IMR-90 (cell line): ENCODE measurements at regions not wholly inside any gene's neighbourhood (a gene's known extent, or its start where the extent isn't known, plus 50 kb on each side); places are given as distances from the start of the nearest gene placed in this dataset.
"Not testable (repeated sequence)": the region's sequence is repeated elsewhere in the genome, so short reads cannot be mapped to it uniquely, and the experiment has no call there.

Source experiments
- ATAC-seq: fragments of 200-7000 bp; cut with Tn5 transposase; 2 replicates; pipeline ENCODE4 v1.9.1; 2020; ENCODE audit warnings: low read depth, mild to moderate bottlenecking, moderate library complexity
- BruUV-seq: library from RNA; stranded (reverse); fragments of 400-500 nt; replicated peaks from 2 replicates; lab custom pipeline; 2021; lab: Mats Ljungman, UMichigan
- CTCF ChIA-PET: fragments of 300-600 bp; formaldehyde crosslinking; extraction: SDS; loops from one replicate; lab custom pipeline; 2021; ENCODE audit warnings: antibody characterized with exemption; lab: Yijun Ruan, JAX
- POLR2A ChIA-PET: fragments of 300-600 bp; sonication (Branson Sonifier 250); formaldehyde crosslinking; loops from one replicate; lab custom pipeline; 2022; ENCODE audit warnings: antibody characterized with exemption; ENCODE audit not compliant: unreplicated experiment; lab: Charles Lee
- DNase-seq: peaks from one replicate; pipeline ENCODE4 v3.0.0; 2013
- H2AFZ ChIP-seq: replicated peaks from 2 replicates; pipeline ENCODE3; 2013; ENCODE audit warnings: low read length, mild to moderate bottlenecking; ENCODE audit not compliant: poor library complexity
- H2AK5ac ChIP-seq: 2 replicates; pipeline ENCODE4 v1.6.1; 2013; ENCODE audit warnings: low read depth, low read length, inconsistent platforms
- H2AK9ac ChIP-seq: replicated peaks from 2 replicates; pipeline ENCODE3; 2013; ENCODE audit warnings: mild to moderate bottlenecking, low read depth, low read length, moderate library complexity; ENCODE audit not compliant: poor library complexity
- H2BK120ac ChIP-seq: 2 replicates; pipeline ENCODE4 v1.6.1; 2013; ENCODE audit warnings: low read depth, low read length, inconsistent platforms
- H2BK15ac ChIP-seq: 3 replicates; pipeline ENCODE4 v1.6.1; 2013; ENCODE audit warnings: low read depth, low read length, inconsistent platforms
- H2BK20ac ChIP-seq: 2 replicates; pipeline ENCODE4 v1.6.1; 2013; ENCODE audit warnings: low read depth, mild to moderate bottlenecking, inconsistent platforms, low read length, moderate library complexity
- H2BK5ac ChIP-seq: 2 replicates; pipeline ENCODE4 v1.6.1; 2013; ENCODE audit warnings: mild to moderate bottlenecking, low read depth, low read length, inconsistent platforms; ENCODE audit not compliant: poor library complexity, severe bottlenecking
- H3K14ac ChIP-seq: replicated peaks from 2 replicates; pipeline ENCODE4 v1.6.1; 2013; ENCODE audit warnings: low read depth, low read length, inconsistent platforms
- H3K18ac ChIP-seq: 2 replicates; pipeline ENCODE4 v1.6.1; 2013; ENCODE audit warnings: low read depth, low read length, control low read depth
- H3K23ac ChIP-seq: 2 replicates; pipeline ENCODE4 v1.6.1; 2013; ENCODE audit warnings: low read depth, low read length, inconsistent platforms
- H3K27ac ChIP-seq: 2 replicates; pipeline ENCODE4 v1.5.1; 2013; ENCODE audit warnings: mild to moderate bottlenecking, control low read depth, low read length; ENCODE audit not compliant: insufficient read depth
- H3K27me3 ChIP-seq: 2 replicates; pipeline ENCODE4 v1.6.1; 2013; ENCODE audit warnings: low read length; ENCODE audit not compliant: control insufficient read depth, insufficient read depth
- H3K36me3 ChIP-seq: 2 replicates; pipeline ENCODE4 v1.6.1; 2013; ENCODE audit warnings: low read length, mixed read lengths; ENCODE audit not compliant: control insufficient read depth, insufficient read depth
- H3K4ac ChIP-seq: 2 replicates; pipeline ENCODE4 v1.6.1; 2013; ENCODE audit warnings: low read depth, low read length, inconsistent platforms
- H3K4me1 ChIP-seq: 2 replicates; pipeline ENCODE4 v1.6.1; 2013; ENCODE audit warnings: low read length, mixed read lengths; ENCODE audit not compliant: control insufficient read depth, insufficient read depth
- H3K4me2 ChIP-seq: 2 replicates; pipeline ENCODE4 v1.6.1; 2013; ENCODE audit warnings: low read depth, mild to moderate bottlenecking, control low read depth, low read length, moderate library complexity
- H3K4me3 ChIP-seq: 2 replicates; pipeline ENCODE4 v1.5.1; 2013; ENCODE audit warnings: low read depth, mild to moderate bottlenecking, control low read depth, low read length, moderate library complexity; ENCODE audit not compliant: insufficient read depth
- H3K56ac ChIP-seq: 2 replicates; pipeline ENCODE4 v1.6.1; 2013; ENCODE audit warnings: low read length, inconsistent platforms; ENCODE audit not compliant: insufficient read depth; ENCODE audit errors: extremely low read depth
- H3K79me1 ChIP-seq, 2 experiments: 2 replicates each; pipeline ENCODE4 v1.6.1; 2013; ENCODE audit warnings: low read length in 2 of 2, inconsistent platforms in 1 of 2, low read depth in 1 of 2
- H3K9ac ChIP-seq: 2 replicates; pipeline ENCODE4 v1.6.1; 2013; ENCODE audit warnings: low read depth, low read length, control low read depth
- H3K9me1 ChIP-seq: 2 replicates; pipeline ENCODE4 v1.6.1; 2013; ENCODE audit warnings: low read length, inconsistent platforms; ENCODE audit not compliant: insufficient read depth
- H3K9me3 ChIP-seq: 2 replicates; pipeline ENCODE4 v1.6.1; 2013; ENCODE audit warnings: low read length; ENCODE audit not compliant: control insufficient read depth, insufficient read depth
- H4K20me1 ChIP-seq: 2 replicates; pipeline ENCODE4 v1.6.1; 2013; ENCODE audit warnings: low read length, inconsistent platforms; ENCODE audit not compliant: insufficient read depth
- H4K5ac ChIP-seq: 2 replicates; pipeline ENCODE4 v1.6.1; 2013; ENCODE audit warnings: mild to moderate bottlenecking, low read depth, low read length, control low read depth
- H4K8ac ChIP-seq, 2 experiments: 2 replicates each; pipeline ENCODE4 v1.6.1; 2013; ENCODE audit warnings: low read depth in 2 of 2, low read length in 2 of 2, control low read depth in 1 of 2, inconsistent platforms in 1 of 2
- H4K91ac ChIP-seq: 2 replicates; pipeline ENCODE4 v1.6.1; 2013; ENCODE audit warnings: low read depth, low read length, inconsistent platforms; ENCODE audit not compliant: insufficient read depth
- FOS ChIP-seq: fragments of 150-350 bp; IDR thresholded peaks from 2 replicates; pipeline ENCODE4 v1.6.1; 2016; ENCODE audit warnings: low read depth, low read length
- MAFK ChIP-seq: IDR thresholded peaks from 2 replicates; pipeline ENCODE4 v1.6.1; 2012; ENCODE audit warnings: low read depth, low read length, improper control_type of control experiment
- MAZ ChIP-seq: IDR thresholded peaks from 2 replicates; pipeline ENCODE4 v1.6.1; 2012; ENCODE audit warnings: low read depth, mild to moderate bottlenecking, low read length, improper control_type of control experiment, moderate library complexity, borderline replicate concordance
- WGBS, 2 experiments: methylation state at CpG; one replicate each; pipeline versions ENCODE4 v1.1.5 to v1.1.7; 2013; ENCODE audit warnings: missing lambda C conversion rate in 2 of 2; ENCODE audit not compliant: insufficient read length in 1 of 2; ENCODE audit errors: extremely low coverage in 2 of 2; 5-methylcytosine and 5-hydroxymethylcytosine counted together
- dilution Hi-C: fragments of 300-500 bp; cut with HindIII; formaldehyde crosslinking; loops from one replicate; pipeline ENCODE4 v1.14.3; 2018; ENCODE audit warnings: low sequenced_read_pairs; ENCODE audit not compliant: unreplicated experiment
- in situ Hi-C: fragments of 300-500 bp; cut with MboI; formaldehyde crosslinking; loops from 3 replicates; pipeline ENCODE4 v1.14.3; 2019; ENCODE audit warnings: low sequenced_read_pairs, inconsistent platforms, mixed read lengths
- intact Hi-C: fragments of 100-400 bp; cut with micrococcal nuclease; formaldehyde crosslinking; loops from 2 replicates; pipeline ENCODE4 v1.10.0; 2022
- TF ChIP-seq, protein P1 (sequence below): fragments of 150-350 bp; IDR thresholded peaks from 2 replicates; pipeline ENCODE4 v1.6.1; 2016; ENCODE audit warnings: low read depth, mild to moderate bottlenecking, low read length, moderate library complexity, borderline replicate concordance

GRCh38 chr4:26242451-26242850, 78.4 kb upstream of the RBPJ start:
- DNase-seq, result peak; percentile 40
- intact Hi-C loops, result loop anchor here (5.0 kb wide), 1 partner anchor 40 kb away; no protein-coding TSS in a partner anchor
- no peak overlapping the region for H2BK5ac ChIP-seq
- BruUV-seq, result no TSS peak
- no peaks in the 10 kb centered on the region for H3K36me3 ChIP-seq
- H4K20me1 ChIP-seq, result no peaks in the 10 kb centered on the region
- no peak overlapping the region for H4K5ac ChIP-seq
- 0 out of 2 replicates have a peak overlapping the region, but pooled peaks have one; percentile 44 for H3K14ac ChIP-seq
- H2BK15ac ChIP-seq, result no peak overlapping the region
- H3K9me3 ChIP-seq, result no peaks in the 10 kb centered on the region
- H2AK9ac ChIP-seq, result no peak overlapping the region
- H4K91ac ChIP-seq, result no peak overlapping the region
- H3K4me1 ChIP-seq, result peaks cover 13% of the 10 kb centered on the region
- dilution Hi-C loops, result no loop called here
- H3K23ac ChIP-seq, result no peak overlapping the region
- in situ Hi-C loops, result no loop called here
- CTCF ChIA-PET, result no interaction called here
- H3K27ac ChIP-seq, result no peak overlapping the region
- H2BK120ac ChIP-seq, result no peak overlapping the region; the same call in 1 of the 2 replicates
- H3K4me2 ChIP-seq, result no peak overlapping the region
- H2BK20ac ChIP-seq, result no peak overlapping the region
- H4K8ac ChIP-seq, result no peak overlapping the region; a peak in 1 of 4 replicates
- H2AK5ac ChIP-seq, result no peak overlapping the region; the same call in 1 of the 2 replicates
- peak overlapping the region; percentile 27; the same call in 1 of the 2 replicates for H3K4ac ChIP-seq
- no peak overlapping the region for H3K4me3 ChIP-seq
- H3K18ac ChIP-seq, result peak overlapping the region; percentile 60; the same call in 1 of the 2 replicates
- POLR2A ChIA-PET, result no interaction called here
- H3K9ac ChIP-seq, result no peak overlapping the region
- H3K27me3 ChIP-seq, result no peaks in the 10 kb centered on the region
- TF ChIP-seq MAZ (no peak), FOS (peak; percentile 21; the same call in 1 of the 2 replicates), MAFK (0 out of 2 replicates have a peak, but pooled peaks have one; percentile 6)
- TF ChIP-seq, protein P1, sequence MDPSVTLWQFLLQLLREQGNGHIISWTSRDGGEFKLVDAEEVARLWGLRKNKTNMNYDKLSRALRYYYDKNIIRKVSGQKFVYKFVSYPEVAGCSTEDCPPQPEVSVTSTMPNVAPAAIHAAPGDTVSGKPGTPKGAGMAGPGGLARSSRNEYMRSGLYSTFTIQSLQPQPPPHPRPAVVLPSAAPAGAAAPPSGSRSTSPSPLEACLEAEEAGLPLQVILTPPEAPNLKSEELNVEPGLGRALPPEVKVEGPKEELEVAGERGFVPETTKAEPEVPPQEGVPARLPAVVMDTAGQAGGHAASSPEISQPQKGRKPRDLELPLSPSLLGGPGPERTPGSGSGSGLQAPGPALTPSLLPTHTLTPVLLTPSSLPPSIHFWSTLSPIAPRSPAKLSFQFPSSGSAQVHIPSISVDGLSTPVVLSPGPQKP, result no peak
- no peak overlapping the region for H2AFZ ChIP-seq
- no peak for ATAC-seq
- H3K56ac ChIP-seq, result no peak overlapping the region
- H3K9me1 ChIP-seq, result peaks cover 7% of the 10 kb centered on the region
- no peaks in the 10 kb centered on the region for H3K79me1 ChIP-seq

GRCh38 chr4:26244138-26244537, 76.7 kb upstream of the RBPJ start:
- H2BK20ac ChIP-seq, H2AK9ac ChIP-seq, H4K91ac ChIP-seq, H3K14ac ChIP-seq, H3K4me2 ChIP-seq, H2AK5ac ChIP-seq, H4K8ac ChIP-seq, H3K4me1 ChIP-seq, H4K20me1 ChIP-seq, H3K56ac ChIP-seq, H3K23ac ChIP-seq, H3K79me1 ChIP-seq, BruUV-seq, H4K5ac ChIP-seq, H3K9me1 ChIP-seq, H2BK15ac ChIP-seq, ATAC-seq, DNase-seq, CTCF ChIA-PET, POLR2A ChIA-PET, H3K27ac ChIP-seq, H3K36me3 ChIP-seq, H3K4me3 ChIP-seq, H3K27me3 ChIP-seq, H3K4ac ChIP-seq, H2BK5ac ChIP-seq, H2BK120ac ChIP-seq, H3K9me3 ChIP-seq, H3K9ac ChIP-seq, in situ Hi-C loops, dilution Hi-C loops, H3K18ac ChIP-seq, H2AFZ ChIP-seq: not testable (repeated sequence)
- no CpG with 5 or more reads among the region's 1 CpG for WGBS, 2 experiments
- intact Hi-C loops, result loop anchor here (5.0 kb wide), 1 partner anchor 38 kb away; no protein-coding TSS in a partner anchor
